ENCODE measurements at regions not wholly inside any gene's neighbourhood (a gene's known extent, or its start where the extent isn't known, plus 50 kb on each side); places are given as distances from the start of the nearest gene placed in this dataset.

DNA sequence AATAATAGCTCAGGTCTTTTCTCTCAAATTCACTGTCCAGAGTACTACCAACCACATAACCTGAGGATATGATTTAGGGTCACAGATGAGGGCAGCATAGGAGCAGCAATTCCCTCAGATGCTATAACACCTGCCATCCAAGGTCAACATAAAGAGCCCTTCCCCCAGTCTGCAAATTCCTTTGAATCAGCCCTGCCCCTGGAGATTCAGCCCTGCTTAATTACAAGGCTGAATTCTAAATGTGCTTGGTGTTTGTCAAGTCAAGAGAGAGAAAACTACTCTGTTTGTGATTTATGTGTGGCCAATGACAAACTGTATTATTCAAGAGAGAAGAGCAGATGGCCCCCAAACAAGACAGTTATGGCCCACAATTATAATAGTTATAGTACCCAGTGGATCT, 195.7 kb upstream of the ADGRL2 start:
- TF ChIP-seq, protein P1, sequence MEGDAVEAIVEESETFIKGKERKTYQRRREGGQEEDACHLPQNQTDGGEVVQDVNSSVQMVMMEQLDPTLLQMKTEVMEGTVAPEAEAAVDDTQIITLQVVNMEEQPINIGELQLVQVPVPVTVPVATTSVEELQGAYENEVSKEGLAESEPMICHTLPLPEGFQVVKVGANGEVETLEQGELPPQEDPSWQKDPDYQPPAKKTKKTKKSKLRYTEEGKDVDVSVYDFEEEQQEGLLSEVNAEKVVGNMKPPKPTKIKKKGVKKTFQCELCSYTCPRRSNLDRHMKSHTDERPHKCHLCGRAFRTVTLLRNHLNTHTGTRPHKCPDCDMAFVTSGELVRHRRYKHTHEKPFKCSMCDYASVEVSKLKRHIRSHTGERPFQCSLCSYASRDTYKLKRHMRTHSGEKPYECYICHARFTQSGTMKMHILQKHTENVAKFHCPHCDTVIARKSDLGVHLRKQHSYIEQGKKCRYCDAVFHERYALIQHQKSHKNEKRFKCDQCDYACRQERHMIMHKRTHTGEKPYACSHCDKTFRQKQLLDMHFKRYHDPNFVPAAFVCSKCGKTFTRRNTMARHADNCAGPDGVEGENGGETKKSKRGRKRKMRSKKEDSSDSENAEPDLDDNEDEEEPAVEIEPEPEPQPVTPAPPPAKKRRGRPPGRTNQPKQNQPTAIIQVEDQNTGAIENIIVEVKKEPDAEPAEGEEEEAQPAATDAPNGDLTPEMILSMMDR (IDR thresholded peaks at IDR 0.05) = no peak
- TF ChIP-seq POLR2A (IDR thresholded peaks at IDR 0.05) = no peak
- H3K4me3 ChIP-seq = no peak overlapping the region
- H3K27ac ChIP-seq = no peak overlapping the region
- DNase-seq = no peak
- H3K27me3 ChIP-seq = no peaks in the 10 kb centered on the region
- no peaks in the 10 kb centered on the region for H3K36me3 ChIP-seq
- H3K4me1 ChIP-seq = no peaks in the 10 kb centered on the region
- no peaks in the 10 kb centered on the region for H3K9me3 ChIP-seq

DNA sequence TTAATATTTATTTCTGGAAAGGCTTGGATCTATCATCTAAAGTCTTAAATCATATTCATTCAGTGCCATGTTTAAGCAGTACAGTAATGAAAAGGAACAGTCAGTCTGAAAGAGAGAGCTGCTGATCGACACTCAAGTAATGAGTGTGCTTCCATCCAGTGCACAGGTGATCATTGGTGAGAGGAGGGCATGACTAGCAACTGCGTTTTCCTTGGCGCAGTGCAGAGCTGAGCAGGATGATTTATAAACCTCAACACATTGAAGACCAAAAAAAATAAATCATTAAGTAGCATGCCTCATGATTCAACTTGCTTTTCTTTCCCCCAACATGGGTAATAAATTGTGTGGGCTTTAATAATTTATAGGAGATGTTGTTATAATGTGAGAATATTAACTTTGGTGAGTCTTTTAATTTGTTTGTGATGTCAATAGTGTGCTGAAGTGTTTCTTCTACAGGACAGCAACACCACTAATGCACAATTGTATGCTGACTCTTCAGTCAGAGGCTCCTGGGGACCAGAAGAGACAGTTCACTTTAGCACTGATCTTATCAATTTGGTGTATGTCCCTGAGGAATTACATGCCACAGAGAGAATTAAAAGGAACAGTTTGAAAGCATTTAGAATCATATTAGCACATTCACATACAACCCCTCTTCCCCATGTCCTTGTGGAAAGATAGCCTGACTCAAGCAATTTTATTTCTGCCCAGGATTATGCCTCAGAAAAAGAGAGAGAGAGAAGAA, 199.7 kb upstream of the ADGRL2 start:
- TF ChIP-seq, protein P1 (IDR thresholded peaks at IDR 0.05) = no peak
- no peak for TF ChIP-seq POLR2A (IDR thresholded peaks at IDR 0.05)
- Histone ChIP-seq H3K4me3 (no peak overlapping the region), H3K36me3 (no peaks in the 10 kb centered on the region)

DNA sequence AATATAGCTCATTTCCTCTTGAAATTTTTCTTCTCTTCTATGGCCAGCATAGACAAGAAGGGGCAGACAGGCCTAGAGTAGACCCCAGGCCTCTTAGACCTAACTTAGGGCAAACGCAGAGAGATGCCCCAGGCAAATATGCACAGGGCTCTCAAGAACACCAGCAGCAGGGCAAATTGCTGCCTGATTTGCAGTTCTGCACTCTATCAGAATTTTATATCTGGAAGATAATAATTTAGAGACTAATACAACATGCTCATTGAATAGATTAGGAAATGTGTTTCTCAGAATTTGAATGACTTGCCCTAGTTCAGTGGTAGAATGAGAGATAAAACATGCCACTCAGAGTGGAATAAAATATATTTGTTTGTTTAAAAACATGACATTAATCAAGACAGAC, 200.4 kb upstream of the ADGRL2 start:
- Histone ChIP-seq H3K4me3 (no peak overlapping the region), H3K9me3 (no peaks in the 10 kb centered on the region), H3K27ac (no peak overlapping the region), H3K27me3 (no peaks in the 10 kb centered on the region), H3K36me3 (no peaks in the 10 kb centered on the region), H3K4me1 (no peaks in the 10 kb centered on the region)
- TF ChIP-seq, protein P1 (IDR thresholded peaks at IDR 0.05) = no peak
- no peak for TF ChIP-seq POLR2A (IDR thresholded peaks at IDR 0.05)
- DNase-seq = no peak

More for the DNA sequence above, 199.7 kb upstream of the ADGRL2 start:
- Histone ChIP-seq H3K27ac (no peak overlapping the region), H3K9me3 (no peaks in the 10 kb centered on the region), H3K4me1 (no peaks in the 10 kb centered on the region), H3K27me3 (no peaks in the 10 kb centered on the region)
- no peak for DNase-seq

GRCh38 chr1:81598623-81599022, 202.1 kb upstream of the ADGRL2 start:
- Histone ChIP-seq H3K9me3 (no peaks in the 10 kb centered on the region), H3K4me1 (no peaks in the 10 kb centered on the region), H3K27ac (no peak overlapping the region), H3K27me3 (no peaks in the 10 kb centered on the region), H3K36me3 (no peaks in the 10 kb centered on the region), H3K4me3 (no peak overlapping the region)
- no peak for DNase-seq
- TF ChIP-seq, protein P1 (IDR thresholded peaks at IDR 0.05) = no peak

DNA sequence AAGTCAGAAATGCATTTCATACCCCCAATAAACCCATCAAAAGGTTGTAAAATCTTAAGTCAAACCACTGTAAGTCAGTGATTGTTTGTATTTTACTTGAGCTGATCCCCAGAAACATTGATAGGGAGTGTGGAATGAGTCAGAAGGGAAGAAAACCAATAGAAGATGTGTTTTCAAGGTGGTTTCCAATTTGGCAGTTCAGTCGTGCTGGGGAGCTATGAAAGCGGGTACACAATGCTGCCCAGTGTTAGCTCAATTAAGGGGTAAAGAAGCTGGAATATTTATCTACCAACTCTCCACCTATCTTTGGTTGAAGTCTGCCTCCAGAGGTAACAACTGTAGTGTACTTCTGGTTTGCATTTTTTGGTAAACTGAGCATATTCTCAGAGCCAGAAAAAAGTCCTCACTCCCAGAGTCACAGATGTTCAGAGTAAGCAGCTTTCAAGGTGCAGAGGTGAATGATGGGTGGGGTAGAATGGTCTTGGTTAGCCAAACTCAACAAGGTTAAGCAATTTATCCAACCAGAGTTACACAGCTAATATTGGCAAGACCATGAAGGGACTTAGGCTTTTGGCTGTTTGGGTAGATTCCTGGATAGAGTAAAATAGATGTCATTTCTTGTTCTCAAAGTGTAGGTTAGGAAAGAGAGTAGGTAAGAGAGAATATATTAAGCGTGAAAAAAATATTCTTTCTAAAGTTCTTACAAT, 202.9 kb upstream of the ADGRL2 start:
- no peak overlapping the region for H3K4me3 ChIP-seq
- no peaks in the 10 kb centered on the region for H3K4me1 ChIP-seq
- H3K9me3 ChIP-seq = no peaks in the 10 kb centered on the region
- TF ChIP-seq, protein P1 (IDR thresholded peaks at IDR 0.05) = no peak
- TF ChIP-seq POLR2A (IDR thresholded peaks at IDR 0.05) = no peak
- no peak for DNase-seq
- no peaks in the 10 kb centered on the region for H3K36me3 ChIP-seq
- H3K27me3 ChIP-seq = no peaks in the 10 kb centered on the region
- H3K27ac ChIP-seq = no peak overlapping the region
